SKM-1 (cell line): ENCODE measurements at regions not wholly inside any gene's neighbourhood (a gene's known extent, or its start where the extent isn't known, plus 50 kb on each side); places are given as distances from the start of the nearest gene placed in this dataset.

Source experiments
- DNase-seq: peaks from one replicate; lab custom pipeline; 2025; ENCODE audit not compliant: unreplicated experiment; lab: John Stamatoyannopoulos, UW

GRCh38 chr12:90899456-90900182 is 55.4 kb downstream of the CCER1 start:
- DNase-seq, result no peak

GRCh38 chr12:90897986-90898385 is 57.0 kb downstream of the CCER1 start:
- no peak for DNase-seq

GRCh38 chr12:90897316-90897715 is 57.7 kb downstream of the CCER1 start:
- DNase-seq, result no peak

GRCh38 chr12:90896821-90897220 is 58.2 kb downstream of the CCER1 start:
- no peak for DNase-seq

GRCh38 chr12:90896164-90896563 is 58.8 kb downstream of the CCER1 start:
- no peak for DNase-seq

GRCh38 chr12:90888316-90888715 is 66.7 kb downstream of the CCER1 start:
- no peak for DNase-seq

- no peak for DNase-seq
These were observed 71.5 kb downstream of the CCER1 start for GRCh38 chr12:90883456-90883855.

- no peak for DNase-seq
These were observed 83.3 kb downstream of the CCER1 start for GRCh38 chr12:90871726-90872096.

- no peak for DNase-seq
These were observed 83.8 kb downstream of the CCER1 start for GRCh38 chr12:90870971-90871725.

GRCh38 chr12:90868626-90869025 is 86.3 kb downstream of the CCER1 start:
- no peak for DNase-seq

- DNase-seq, result no peak
These were observed 95.4 kb downstream of the CCER1 start for GRCh38 chr12:90859591-90859990.

- no peak for DNase-seq
These were observed 96.7 kb downstream of the CCER1 start for GRCh38 chr12:90858252-90858651.

- no peak for DNase-seq
These were observed 99.4 kb downstream of the CCER1 start for GRCh38 chr12:90855534-90855933.

GRCh38 chr12:90854136-90854689 is 100.8 kb downstream of the CCER1 start:
- DNase-seq, result no peak

GRCh38 chr12:90851800-90852718 is 102.9 kb downstream of the CCER1 start:
- no peak for DNase-seq

GRCh38 chr12:90842477-90842876 is 112.5 kb downstream of the CCER1 start:
- DNase-seq, result no peak

- no peak for DNase-seq
These were observed 113.6 kb downstream of the CCER1 start for GRCh38 chr12:90841336-90841735.

- DNase-seq, result no peak
These were observed 115.6 kb downstream of the CCER1 start for GRCh38 chr12:90839346-90839745.

- no peak for DNase-seq
These were observed 118.3 kb downstream of the CCER1 start for GRCh38 chr12:90836689-90837088.

- no peak for DNase-seq
These were observed 121.7 kb downstream of the CCER1 start for GRCh38 chr12:90833228-90833627.

GRCh38 chr12:90832427-90832826 is 122.5 kb downstream of the CCER1 start:
- DNase-seq, result no peak
